Esophagus squamous epithelium (tissue), 5 donors: ENCODE measurements at regions not wholly inside any gene's neighbourhood (a gene's known extent, or its start where the extent isn't known, plus 50 kb on each side); places are given as distances from the start of the nearest gene placed in this dataset.

Source experiments
- DNase-seq: peaks from one replicate; lab custom pipeline; 2025; lab: John Stamatoyannopoulos, UW
- H3K27ac ChIP-seq, 4 donors: fragments of 200-600 bp; sonication (generic); one replicate each; pipeline ENCODE4 v1.5.1; 2016 to 2019; ENCODE audit warnings: mild to moderate bottlenecking in 1 of 4
- H3K27me3 ChIP-seq, 4 donors: fragments of 200-600 bp; sonication (generic); 1 replicate in 3 of 4; 2 replicates in 1 of 4; pipeline versions ENCODE4 v1.5.1 to v1.6.0; 2017 to 2021; ENCODE audit warnings: antibody characterized with exemption in 1 of 4
- H3K36me3 ChIP-seq, 3 donors: fragments of 200-600 bp; sonication (generic); one replicate each; pipeline ENCODE4 v1.5.1; 2016 to 2019
- H3K4me1 ChIP-seq, 3 donors: fragments of 200-600 bp; sonication (generic); one replicate each; pipeline ENCODE4 v1.5.1; 2017 to 2019
- H3K4me3 ChIP-seq, 4 donors: fragments of 200-600 bp; sonication (generic); 1 replicate in 3 of 4; 2 replicates in 1 of 4; pipeline ENCODE4 v1.5.1; 2016 to 2019; ENCODE audit warnings: mild to moderate bottlenecking in 2 of 4, moderate library complexity in 1 of 4
- H3K9me3 ChIP-seq, 3 donors: fragments of 200-600 bp; sonication (generic); one replicate each; pipeline ENCODE4 v1.5.1; 2016 to 2019
- CTCF ChIP-seq, 6 experiments: fragments of 450-650 bp in 4 of 6; fragments of 200-600 bp in 2 of 6; sonication (generic) in 2 of 6; IDR thresholded peaks; one replicate each; pipeline ENCODE4 v1.5.1; 2016 to 2019; ENCODE audit warnings: antibody characterized with exemption in 6 of 6, mild to moderate bottlenecking in 4 of 6, moderate library complexity in 4 of 6
- POLR2A ChIP-seq, 4 donors: fragments of 450-650 bp; IDR thresholded peaks; one replicate each; pipeline ENCODE4 v1.6.1; 2017; ENCODE audit warnings: antibody characterized with exemption in 4 of 4, mild to moderate bottlenecking in 4 of 4, moderate library complexity in 3 of 4
- WGBS, 2 donors: methylation state at CpG; one replicate each; pipeline ENCODE4 v1.1.5; 2018; 5-methylcytosine and 5-hydroxymethylcytosine counted together
- intact Hi-C: fragments of 100-400 bp; cut with DNase I; formaldehyde crosslinking; loops from one replicate; pipeline ENCODE4 v1.15.0; 2022
- donor health status: DM: yes; HTN: yes; CAD: no.

- Histone ChIP-seq H3K36me3 (no peaks in the 10 kb centered on the region), H3K27me3 (no peaks in the 10 kb centered on the region), H3K4me1 (peaks cover 0 to 5% (median 0%) of the 10 kb centered on the region in 3 donors), H3K9me3 (no peaks in the 10 kb centered on the region), H3K4me3 (no peak overlapping the region), H3K27ac (no peak overlapping the region)
- TF ChIP-seq POLR2A (IDR thresholded peaks at IDR 0.05) (no peak), CTCF (IDR thresholded peaks at IDR 0.05) (no peak)
- DNase-seq, result no peak
- intact Hi-C loops, result no loop called here
- WGBS, 2 donors, result 88 to 90% methylated on average over 2 of the region's 2 CpGs
Observed at GRCh38 chr13:103184413-103184812, 118.2 kb upstream of the SLC10A2 start.

- DNase-seq, result no peak
- no peaks in the 10 kb centered on the region for H3K9me3 ChIP-seq
- no peak overlapping the region for H3K27ac ChIP-seq
- no peaks in the 10 kb centered on the region for H3K4me1 ChIP-seq
- TF ChIP-seq CTCF (IDR thresholded peaks at IDR 0.05) (no peak), POLR2A (IDR thresholded peaks at IDR 0.05) (no peak)
- H3K4me3 ChIP-seq, result no peak overlapping the region
- no peaks in the 10 kb centered on the region for H3K27me3 ChIP-seq
- intact Hi-C loops, result no loop called here
- H3K36me3 ChIP-seq, result no peaks in the 10 kb centered on the region
- 73 to 80% methylated on average over 10 of the region's 10 CpGs for WGBS, 2 donors
Observed at GRCh38 chr13:103178986-103179943, 113.0 kb upstream of the SLC10A2 start.

GRCh38 chr13:103174966-103175365 is 108.7 kb upstream of the SLC10A2 start:
- WGBS, 2 donors, result 81 to 92% methylated on average over 6 of the region's 6 CpGs
- no peaks in the 10 kb centered on the region for H3K27me3 ChIP-seq
- no peaks in the 10 kb centered on the region for H3K4me1 ChIP-seq
- DNase-seq, result no peak
- H3K36me3 ChIP-seq, result no peaks in the 10 kb centered on the region
- no peaks in the 10 kb centered on the region for H3K9me3 ChIP-seq
- H3K27ac ChIP-seq, result no peak overlapping the region
- intact Hi-C loops, result no loop called here
- TF ChIP-seq POLR2A (IDR thresholded peaks at IDR 0.05) (no peak), CTCF (IDR thresholded peaks at IDR 0.05) (no peak)
- H3K4me3 ChIP-seq, result no peak overlapping the region

- 79 to 82% methylated on average over 16 of the region's 16 CpGs for WGBS, 2 donors
- intact Hi-C loops, result no loop called here
- no peak for DNase-seq
- no peaks in the 10 kb centered on the region for H3K36me3 ChIP-seq
- H3K27ac ChIP-seq, result no peak overlapping the region
- no peaks in the 10 kb centered on the region for H3K9me3 ChIP-seq
- H3K4me3 ChIP-seq, result no peak overlapping the region
- H3K27me3 ChIP-seq, result no peaks in the 10 kb centered on the region
- H3K4me1 ChIP-seq, result no peaks in the 10 kb centered on the region
- TF ChIP-seq CTCF (IDR thresholded peaks at IDR 0.05) (no peak), POLR2A (IDR thresholded peaks at IDR 0.05) (no peak)
Observed at GRCh38 chr13:103168901-103169508, 102.8 kb upstream of the SLC10A2 start.

- 76 to 83% methylated on average over 1 of the region's 1 CpG for WGBS, 2 donors
- H3K4me3 ChIP-seq, result no peak overlapping the region
- H3K27ac ChIP-seq, result no peak overlapping the region
- H3K27me3 ChIP-seq, result no peaks in the 10 kb centered on the region
- H3K4me1 ChIP-seq, result no peaks in the 10 kb centered on the region
- no peaks in the 10 kb centered on the region for H3K9me3 ChIP-seq
- intact Hi-C loops, result no loop called here
- H3K36me3 ChIP-seq, result no peaks in the 10 kb centered on the region
- TF ChIP-seq CTCF (IDR thresholded peaks at IDR 0.05), result no peak
- TF ChIP-seq POLR2A (IDR thresholded peaks at IDR 0.05), result no peak
- no peak for DNase-seq
Observed at GRCh38 chr13:103164251-103164650, 98.0 kb upstream of the SLC10A2 start.
